Epidermal melanocyte (primary cell): ENCODE measurements at regions not wholly inside any gene's neighbourhood (a gene's known extent, or its start where the extent isn't known, plus 50 kb on each side); places are given as distances from the start of the nearest gene placed in this dataset.
"Not testable (repeated sequence)": the region's sequence is repeated elsewhere in the genome, so short reads cannot be mapped to it uniquely, and the experiment has no call there.

Source experiments
- DNase-seq: peaks from one replicate; pipeline ENCODE4 v3.0.0; 2011; ENCODE audit warnings: low spot score; ENCODE audit not compliant: insufficient read length

DNA sequence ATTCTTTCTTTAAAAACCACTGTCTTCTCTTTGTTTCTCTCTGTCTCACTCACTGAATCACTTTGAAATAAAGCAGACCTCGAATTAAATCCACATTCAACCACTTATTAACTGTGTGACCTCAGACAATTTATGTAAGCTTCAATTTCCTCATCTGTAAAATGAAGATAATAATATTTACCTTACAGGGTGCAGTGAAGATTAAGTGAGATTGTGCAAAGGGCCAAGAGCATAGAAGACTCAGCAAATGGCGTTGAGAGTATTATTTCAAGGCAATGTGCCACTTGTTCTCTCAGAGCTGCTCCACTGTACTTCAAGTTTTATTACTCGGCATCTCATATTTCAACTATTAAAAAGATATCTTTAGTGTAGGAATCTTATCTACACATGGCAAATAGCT, 454.2 kb upstream of the HNRNPA3 start:
- no peak for DNase-seq

- DNase-seq: no peak
Observed at GRCh38 chr2:176760439-176760838, 452.2 kb upstream of the HNRNPA3 start.

GRCh38 chr2:176763130-176763529, 449.5 kb upstream of the HNRNPA3 start:
- DNase-seq: no peak

DNA sequence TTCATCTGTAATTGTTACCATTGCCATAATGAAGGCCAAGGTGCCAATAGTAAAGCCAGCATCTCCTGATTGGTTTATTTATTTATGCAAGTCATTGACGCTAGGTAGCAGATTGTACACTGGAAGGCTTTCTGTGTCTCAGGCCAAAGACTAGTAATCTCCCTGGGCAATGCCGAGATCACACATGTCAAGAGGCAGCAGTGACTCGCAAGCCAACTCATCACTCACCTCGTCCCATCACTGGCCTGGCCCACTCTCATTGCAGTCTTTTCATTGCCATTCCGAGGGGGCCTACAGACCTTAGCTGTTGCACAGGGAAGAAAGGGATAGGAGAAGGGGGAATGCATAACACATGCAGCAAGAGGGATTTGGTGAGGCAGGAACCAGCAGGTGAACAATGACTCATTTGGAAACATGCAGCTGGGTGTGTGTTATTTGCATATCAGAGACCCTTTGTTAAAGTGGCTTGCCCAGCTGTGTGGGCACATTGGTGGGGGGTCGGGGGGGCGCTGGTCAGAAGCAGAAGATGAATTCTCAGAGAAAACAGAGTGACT, 448.7 kb upstream of the HNRNPA3 start:
- no peak for DNase-seq

- no peak for DNase-seq
Observed at GRCh38 chr2:176764921-176765320, 447.7 kb upstream of the HNRNPA3 start.

- DNase-seq: no peak
Observed at GRCh38 chr2:176766005-176766404, 446.6 kb upstream of the HNRNPA3 start.

GRCh38 chr2:176768185-176768584, 444.4 kb upstream of the HNRNPA3 start:
- DNase-seq: no peak

DNA sequence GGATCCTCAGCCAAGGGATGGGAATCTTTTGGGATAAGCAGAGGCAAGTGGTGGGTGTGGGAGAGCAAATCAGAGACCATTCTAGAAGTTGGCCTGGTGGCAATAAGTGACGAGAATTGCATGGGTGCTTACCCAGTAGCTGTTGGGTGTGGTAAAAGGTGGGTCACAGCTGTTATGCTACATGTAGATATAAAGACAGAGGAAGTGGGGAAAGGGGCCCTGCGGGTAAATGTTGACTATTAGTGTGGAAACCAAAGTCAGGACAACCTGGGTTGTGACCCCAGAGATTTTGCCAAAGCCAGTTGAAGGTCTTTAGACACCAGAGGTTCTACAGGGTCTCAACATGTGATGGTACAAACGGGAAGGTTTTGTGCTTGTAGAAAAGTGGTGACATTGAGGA, 443.6 kb upstream of the HNRNPA3 start:
- no peak for DNase-seq

DNA sequence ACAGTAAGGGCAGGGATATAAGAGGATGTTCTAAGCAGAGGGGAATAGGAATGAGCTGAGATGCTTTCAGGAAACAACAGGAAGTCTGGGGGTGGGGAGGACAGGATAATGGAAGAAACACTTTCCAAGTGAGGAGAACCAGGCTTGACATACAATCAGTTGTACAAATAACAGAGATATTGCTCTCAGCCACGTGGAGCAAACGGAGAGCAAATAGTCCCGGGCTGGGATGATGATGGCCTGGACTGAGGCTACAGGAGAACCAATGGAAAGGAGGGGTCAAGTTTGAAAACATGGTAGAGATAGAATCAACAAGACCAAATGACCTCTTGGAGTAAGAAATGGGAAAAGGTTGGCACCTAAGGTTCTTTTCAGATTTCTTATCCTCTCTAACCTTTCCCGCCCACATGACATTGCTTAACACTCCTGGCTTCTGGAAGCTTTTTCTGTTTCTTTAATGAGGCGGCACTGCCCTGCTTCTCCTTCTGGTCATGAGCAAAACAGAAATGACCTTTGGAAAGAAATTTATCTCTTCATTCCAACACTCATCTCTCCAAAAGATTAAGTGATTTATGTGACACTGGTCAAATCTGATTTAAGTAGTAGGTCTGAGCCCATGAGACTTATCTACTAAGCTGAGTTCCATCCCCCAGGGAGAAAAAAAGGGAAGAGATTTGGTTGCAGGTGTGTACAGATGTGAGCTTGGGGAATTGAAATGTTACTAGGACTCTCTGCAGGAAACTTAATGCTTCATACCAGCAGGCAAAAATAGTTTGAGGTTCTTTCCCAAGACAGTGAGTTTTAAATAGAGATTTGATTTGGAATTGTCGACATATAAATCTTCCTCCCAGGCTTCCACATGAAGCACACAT, 442.9 kb upstream of the HNRNPA3 start:
- DNase-seq: no peak

GRCh38 chr2:176772816-176773215, 439.8 kb upstream of the HNRNPA3 start:
- DNase-seq: no peak

GRCh38 chr2:176774766-176775451, 437.7 kb upstream of the HNRNPA3 start:
- DNase-seq: no peak

GRCh38 chr2:176777262-176777661, 435.3 kb upstream of the HNRNPA3 start:
- no peak for DNase-seq

GRCh38 chr2:176779917-176780316, 432.7 kb upstream of the HNRNPA3 start:
- DNase-seq: no peak

GRCh38 chr2:176780348-176780747, 432.2 kb upstream of the HNRNPA3 start:
- DNase-seq: no peak

DNA sequence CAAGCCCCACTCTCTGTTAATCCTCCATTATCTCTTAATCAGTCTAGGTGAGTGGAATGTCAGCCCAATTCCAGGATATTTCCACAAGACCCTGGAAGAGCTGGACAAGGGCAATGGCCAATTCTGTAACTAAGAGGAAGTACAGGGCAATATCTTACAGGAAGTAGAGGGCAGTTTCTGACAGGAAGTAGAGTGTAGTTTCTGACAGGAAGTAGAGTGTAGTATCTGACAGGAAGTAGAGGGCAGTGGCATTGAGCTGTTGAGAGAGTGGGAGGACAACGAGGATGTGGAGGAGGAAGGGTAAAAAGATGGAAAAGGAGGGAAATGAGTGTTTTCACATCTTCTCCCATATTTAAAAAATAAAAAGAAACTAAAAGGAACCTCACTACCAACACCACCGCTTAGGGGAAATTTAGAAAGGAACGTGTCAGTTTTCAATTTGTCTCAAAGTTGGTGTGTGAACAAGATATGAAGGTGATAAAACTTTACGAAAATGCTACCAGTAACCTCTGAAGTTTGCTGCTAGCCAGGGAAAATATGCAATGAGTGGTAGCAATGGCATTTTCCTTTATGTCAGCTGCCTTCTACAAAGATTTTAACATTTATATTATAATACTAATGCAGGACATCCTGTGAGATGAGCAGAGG, 430.9 kb upstream of the HNRNPA3 start:
- DNase-seq: no peak

DNA sequence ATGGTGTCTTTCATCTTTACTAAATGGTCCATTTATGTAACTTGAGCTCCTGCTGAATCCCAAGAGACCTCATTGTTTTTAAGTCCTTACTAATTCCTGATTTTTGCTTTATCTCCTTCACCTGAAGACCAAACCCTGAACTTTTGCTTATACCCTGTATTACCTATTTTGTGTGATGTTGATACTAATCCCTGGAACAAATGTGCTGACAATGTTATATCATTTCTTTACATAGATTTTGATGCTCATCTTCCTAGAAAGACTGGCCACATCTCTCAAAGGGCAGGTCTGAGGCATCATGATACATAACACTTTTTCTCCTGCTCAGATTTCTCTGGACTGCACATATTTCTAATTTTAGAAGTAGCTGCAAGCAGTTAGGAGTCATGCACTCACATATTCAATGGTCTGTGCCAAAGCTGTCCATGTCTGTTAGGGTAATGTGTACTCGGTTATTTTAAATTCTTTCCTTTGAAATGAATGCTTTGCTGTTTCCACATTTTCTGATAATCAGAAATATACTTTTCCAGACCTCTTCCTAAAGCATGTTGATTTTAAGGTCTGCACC, 427.9 kb upstream of the HNRNPA3 start:
- DNase-seq: no peak

- no peak for DNase-seq
Observed at GRCh38 chr2:176789751-176790150, 422.8 kb upstream of the HNRNPA3 start.

GRCh38 chr2:176790468-176790867, 422.1 kb upstream of the HNRNPA3 start:
- DNase-seq: no peak

DNA sequence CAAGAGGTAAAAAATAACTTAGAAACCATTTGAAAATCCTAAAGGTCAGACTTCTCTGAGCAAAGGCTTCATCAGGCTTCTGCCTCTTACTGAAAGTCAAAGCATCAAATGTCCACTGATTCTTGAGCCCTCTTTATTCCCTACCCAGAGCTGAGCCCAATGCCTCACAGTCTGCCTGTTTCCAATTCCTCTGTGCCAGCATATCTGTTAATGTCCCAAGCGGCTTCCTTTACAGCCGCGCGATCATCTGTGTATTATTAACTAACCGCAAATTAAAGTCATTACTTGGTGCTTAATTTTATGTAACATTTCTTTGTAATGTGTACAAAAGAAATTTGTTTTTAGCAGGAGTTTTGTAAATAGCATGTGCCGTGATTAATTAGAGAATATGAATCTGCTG, 418.8 kb upstream of the HNRNPA3 start:
- DNase-seq: no peak

GRCh38 chr2:176794392-176794791, 418.2 kb upstream of the HNRNPA3 start:
- no peak for DNase-seq

DNA sequence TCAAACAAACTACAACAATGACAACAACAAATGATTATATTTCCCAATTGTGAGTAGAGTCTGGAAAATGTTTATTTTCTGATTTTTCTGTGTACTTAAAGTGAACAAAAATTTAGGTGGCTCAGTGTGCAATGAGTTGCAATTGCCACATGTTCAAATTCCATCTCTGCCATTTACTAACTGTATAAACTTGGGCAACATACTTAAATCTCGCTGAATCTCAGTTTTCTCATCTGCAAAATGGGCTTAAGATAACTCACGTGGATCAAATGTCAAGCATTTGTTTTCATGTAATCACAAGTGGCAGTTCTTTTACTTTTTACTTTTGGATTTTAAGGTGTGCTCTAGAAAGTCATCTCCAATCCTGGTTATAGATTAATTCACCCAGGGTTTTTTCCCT, 416.8 kb upstream of the HNRNPA3 start:
- DNase-seq: no peak

DNA sequence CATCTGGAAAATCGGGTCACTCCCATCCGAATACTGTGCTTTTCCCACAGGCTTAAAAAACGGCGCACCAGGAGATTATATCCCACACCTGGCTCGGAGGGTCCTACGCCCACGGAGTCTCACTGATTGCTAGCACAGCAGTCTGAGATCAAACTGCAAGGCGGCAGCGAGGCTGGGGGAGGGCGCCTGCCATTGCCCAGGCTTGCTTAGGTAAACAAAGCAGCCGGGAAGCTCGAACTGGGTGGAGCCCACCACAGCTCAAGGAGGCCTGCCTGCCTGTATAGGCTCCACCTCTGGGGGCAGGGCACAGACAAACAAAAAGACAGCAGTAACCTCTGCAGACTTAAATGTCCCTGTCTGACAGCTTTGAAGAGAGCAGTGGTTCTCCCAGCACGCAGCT, 415.9 kb upstream of the HNRNPA3 start:
- not testable (repeated sequence) for DNase-seq
